HCT116 (cell line): ENCODE measurements at regions not wholly inside any gene's neighbourhood (a gene's known extent, or its start where the extent isn't known, plus 50 kb on each side); places are given as distances from the start of the nearest gene placed in this dataset.

ENCODE experiments used
- ATAC-seq: fragments of 200-7000 bp; cut with Tn5 transposase; 2 replicates; pipeline ENCODE4 v1.9.1; 2020; ENCODE audit warnings: mild to moderate bottlenecking, moderate library complexity
- BruUV-seq: library from RNA; stranded (reverse); fragments of 400-500 nt; replicated peaks from 2 replicates; lab custom pipeline; 2021; lab: Mats Ljungman, UMichigan
- CTCF ChIA-PET: fragments of 300-600 bp; sonication (Branson Sonifier 250); formaldehyde crosslinking; loops from one replicate; lab custom pipeline; 2021; ENCODE audit warnings: antibody characterized with exemption; lab: Charles Lee
- POLR2A ChIA-PET: fragments of 300-600, 350-600 bp; sonication (Branson Sonifier 250); formaldehyde crosslinking; loops from one replicate; lab custom pipeline; 2021; ENCODE audit warnings: antibody characterized with exemption; lab: Charles Lee
- RAD21 ChIA-PET, 2 experiments: fragments of 300-600 bp; sonication (Branson Sonifier 250); formaldehyde crosslinking; loops; one replicate each; lab custom pipeline; 2023; ENCODE audit warnings: low total read pairs in 2 of 2; ENCODE audit not compliant: uncharacterized antibody in 2 of 2, unreplicated experiment in 2 of 2, low non-redundant PET in 1 of 2; lab: Charles Lee
- DNase-seq: peaks from one replicate; pipeline ENCODE4 v3.0.0-alpha.2; 2010; ENCODE audit warnings: low read depth, low spot score
- H2AFZ ChIP-seq: fragments of 200-600 bp; shearing (Covaris generic), sonication (generic); 2 replicates; pipeline ENCODE4 v1.6.1; 2017; ENCODE audit warnings: low read depth, mixed run types, mixed read lengths, antibody characterized with exemption, low read length; ENCODE audit not compliant: poor library complexity, severe bottlenecking
- H3K27ac ChIP-seq: 2 replicates; pipeline ENCODE4 v1.5.1; 2012; ENCODE audit warnings: low read depth, low read length
- H3K27me3 ChIP-seq: fragments of 200-600 bp; sonication (generic); 2 replicates; pipeline ENCODE4 v1.6.1; 2016; ENCODE audit warnings: mixed run types, low read length, mixed read lengths; ENCODE audit not compliant: insufficient read depth
- H3K36me3 ChIP-seq, 2 experiments: fragments of 200-500 bp in 1 of 2; fragments of 200-600 bp in 1 of 2; sonication (Bioruptor generic) in 1 of 2; sonication (generic) in 1 of 2; 2 replicates each; pipeline versions ENCODE4 v1.5.1 to v1.6.1; 2014 to 2016; ENCODE audit warnings: low read length in 2 of 2, inconsistent platforms in 1 of 2, mixed read lengths in 1 of 2, mixed run types in 1 of 2; ENCODE audit not compliant: insufficient read depth in 2 of 2, control insufficient read depth in 1 of 2
- H3K4me1 ChIP-seq, 2 experiments: fragments of 200-600 bp in 1 of 2; sonication (generic) in 1 of 2; 2 replicates each; pipeline versions ENCODE4 v1.5.1 to v1.6.1; 2012 to 2017; ENCODE audit warnings: low read length in 2 of 2, inconsistent platforms in 1 of 2, mild to moderate bottlenecking in 1 of 2, mixed read lengths in 1 of 2, mixed run types in 1 of 2, moderate library complexity in 1 of 2; ENCODE audit not compliant: insufficient read depth in 2 of 2, control insufficient read depth in 1 of 2
- H3K4me2 ChIP-seq: fragments of 200-600 bp; sonication (generic); 2 replicates; pipeline ENCODE4 v1.6.1; 2017; ENCODE audit warnings: mixed run types, low read length, mixed read lengths
- H3K4me3 ChIP-seq, 2 experiments: fragments of 200-600 bp in 1 of 2; sonication (generic) in 1 of 2; replicated peaks in 1 of 2; 2 replicates each; pipeline ENCODE4 v1.5.1; 2011 to 2016; ENCODE audit warnings: low read length in 2 of 2, control low read depth in 1 of 2, low read depth in 1 of 2, mild to moderate bottlenecking in 1 of 2, mixed read lengths in 1 of 2, mixed run types in 1 of 2
- H3K79me2 ChIP-seq: fragments of 200-600 bp; sonication (generic); 2 replicates; pipeline ENCODE4 v1.6.1; 2017; ENCODE audit warnings: mild to moderate bottlenecking, mixed run types, low read length, moderate library complexity, mixed read lengths; ENCODE audit not compliant: insufficient read depth
- H3K9ac ChIP-seq: fragments of 200-600 bp; sonication (generic); 2 replicates; pipeline ENCODE4 v1.6.1; 2016; ENCODE audit warnings: low read length, mixed read lengths
- H3K9me2 ChIP-seq: fragments of 200-600 bp; sonication (generic), shearing (Covaris generic); 2 replicates; pipeline ENCODE4 v1.6.1; 2017; ENCODE audit warnings: mixed run types, mild to moderate bottlenecking, moderate library complexity; ENCODE audit not compliant: insufficient read depth
- H3K9me3 ChIP-seq, 2 experiments: fragments of 200-500 bp in 1 of 2; fragments of 200-600 bp in 1 of 2; sonication (Bioruptor generic) in 1 of 2; sonication (generic) in 1 of 2; 2 replicates each; pipeline ENCODE4 v1.6.1; 2014 to 2017; ENCODE audit warnings: low read length in 2 of 2, mixed read lengths in 2 of 2, inconsistent platforms in 1 of 2, low read depth in 1 of 2, mild to moderate bottlenecking in 1 of 2, mixed run types in 1 of 2, moderate library complexity in 1 of 2; ENCODE audit not compliant: control insufficient read depth in 1 of 2, insufficient read depth in 1 of 2
- H4K20me1 ChIP-seq: fragments of 200-600 bp; sonication (generic), shearing (Covaris generic); 2 replicates; pipeline ENCODE4 v1.6.1; 2017; ENCODE audit warnings: mixed run types, mild to moderate bottlenecking, moderate library complexity; ENCODE audit not compliant: insufficient read depth
- EZH2 ChIP-seq: fragments of 200-600 bp; sonication (generic); IDR thresholded peaks from 2 replicates; pipeline ENCODE4 v1.6.1; 2017; ENCODE audit warnings: antibody characterized with exemption, mixed run types
- POLR2AphosphoS5 ChIP-seq: IDR thresholded peaks from 2 replicates; pipeline ENCODE4 v1.6.1; 2011; ENCODE audit warnings: mild to moderate bottlenecking, low read depth, low read length, moderate library complexity
- SP1 ChIP-seq: IDR thresholded peaks from 2 replicates; pipeline ENCODE4 v1.6.1; 2012; ENCODE audit warnings: low read depth
- SRF ChIP-seq: IDR thresholded peaks from 2 replicates; pipeline ENCODE4 v1.6.1; 2012; ENCODE audit warnings: low read depth
- ZFX ChIP-seq: fragments of 450-650 bp; IDR thresholded peaks from 2 replicates; pipeline ENCODE4 v1.6.1; 2017
- ZNF274 ChIP-seq: fragments of 200-500 bp; sonication (Bioruptor generic); IDR thresholded peaks from 2 replicates; pipeline ENCODE4 v1.6.1; 2014; ENCODE audit warnings: mild to moderate bottlenecking, low read depth, low read length, inconsistent platforms
- intact Hi-C: fragments of 100-400 bp; cut with micrococcal nuclease; formaldehyde crosslinking; loops from 2 replicates; pipeline ENCODE4 v1.10.0; 2022
- TF ChIP-seq, protein P1 (sequence below): IDR thresholded peaks from 2 replicates; pipeline ENCODE4 v1.6.1; 2012
- TF ChIP-seq, protein P2 (sequence below), 3 experiments: fragments of 200-600 bp in 1 of 3; sonication (generic) in 1 of 3; IDR thresholded peaks in 2 of 3; conservative IDR thresholded peaks in 1 of 3; 2 replicates each; pipeline ENCODE4 v1.5.1; 2012 to 2017; ENCODE audit warnings: low read depth in 2 of 3, low read length in 2 of 3, antibody characterized with exemption in 1 of 3, borderline replicate concordance in 1 of 3, control low read depth in 1 of 3, mild to moderate bottlenecking in 1 of 3, mixed read lengths in 1 of 3, mixed run types in 1 of 3, moderate library complexity in 1 of 3; ENCODE audit not compliant: insufficient read depth in 1 of 3
- TF ChIP-seq, protein P3 (sequence below): IDR thresholded peaks from 2 replicates; pipeline ENCODE4 v1.6.1; 2012

DNA sequence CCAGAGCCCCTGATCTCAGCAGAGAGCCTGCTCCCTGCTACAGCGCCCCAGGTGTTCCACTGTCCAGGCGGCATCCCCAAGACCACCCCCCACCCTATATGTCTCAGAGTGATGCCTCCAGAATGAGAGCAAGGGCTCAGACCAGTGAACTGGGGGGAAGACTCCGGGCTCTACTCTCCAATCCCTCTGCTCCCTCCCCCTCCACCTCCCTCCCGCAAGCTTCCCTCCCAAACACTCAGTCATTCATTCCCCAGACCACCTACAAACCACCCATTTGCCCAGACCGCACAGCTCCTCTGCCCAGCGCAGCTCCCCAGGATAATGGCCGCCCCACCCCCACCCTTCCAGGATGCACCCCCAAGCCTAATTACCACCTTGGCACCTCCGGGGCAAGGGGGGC lies 59.4 kb upstream of the TAC4 start:
- Histone ChIP-seq H3K9ac (no peak overlapping the region), H3K79me2 (no peaks in the 10 kb centered on the region), H3K4me2 (no peak overlapping the region), H3K4me3 (no peak overlapping the region), H3K27ac (no peak overlapping the region), H3K36me3 (no peaks in the 10 kb centered on the region), H3K9me2 (no peaks in the 10 kb centered on the region), H3K27me3 (peaks cover 9% of the 10 kb centered on the region; the same call in 1 of the 2 replicates), H3K4me1 (peaks cover 11 to 26% of the 10 kb centered on the region in 2 experiments), H4K20me1 (no peaks in the 10 kb centered on the region), H2AFZ (no peak overlapping the region), H3K9me3 (no peaks in the 10 kb centered on the region)
- ATAC-seq (no peak), DNase-seq (no peak)
- ChIA-PET POLR2A (no interaction called here), RAD21 (no interaction called here), CTCF (no interaction called here)
- no peak for TF ChIP-seq POLR2AphosphoS5
- TF ChIP-seq, protein P1, sequence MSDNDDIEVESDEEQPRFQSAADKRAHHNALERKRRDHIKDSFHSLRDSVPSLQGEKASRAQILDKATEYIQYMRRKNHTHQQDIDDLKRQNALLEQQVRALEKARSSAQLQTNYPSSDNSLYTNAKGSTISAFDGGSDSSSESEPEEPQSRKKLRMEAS = no peak
- TF ChIP-seq, protein P2, sequence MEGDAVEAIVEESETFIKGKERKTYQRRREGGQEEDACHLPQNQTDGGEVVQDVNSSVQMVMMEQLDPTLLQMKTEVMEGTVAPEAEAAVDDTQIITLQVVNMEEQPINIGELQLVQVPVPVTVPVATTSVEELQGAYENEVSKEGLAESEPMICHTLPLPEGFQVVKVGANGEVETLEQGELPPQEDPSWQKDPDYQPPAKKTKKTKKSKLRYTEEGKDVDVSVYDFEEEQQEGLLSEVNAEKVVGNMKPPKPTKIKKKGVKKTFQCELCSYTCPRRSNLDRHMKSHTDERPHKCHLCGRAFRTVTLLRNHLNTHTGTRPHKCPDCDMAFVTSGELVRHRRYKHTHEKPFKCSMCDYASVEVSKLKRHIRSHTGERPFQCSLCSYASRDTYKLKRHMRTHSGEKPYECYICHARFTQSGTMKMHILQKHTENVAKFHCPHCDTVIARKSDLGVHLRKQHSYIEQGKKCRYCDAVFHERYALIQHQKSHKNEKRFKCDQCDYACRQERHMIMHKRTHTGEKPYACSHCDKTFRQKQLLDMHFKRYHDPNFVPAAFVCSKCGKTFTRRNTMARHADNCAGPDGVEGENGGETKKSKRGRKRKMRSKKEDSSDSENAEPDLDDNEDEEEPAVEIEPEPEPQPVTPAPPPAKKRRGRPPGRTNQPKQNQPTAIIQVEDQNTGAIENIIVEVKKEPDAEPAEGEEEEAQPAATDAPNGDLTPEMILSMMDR (IDR thresholded peaks at IDR 0.05 in 2 of 3, conservative IDR thresholded peaks at IDR 0.05 in 1 of 3; ENCODE audit: borderline replicate concordance in 1 of 3, insufficient read depth in 1 of 3, low read depth in 2 of 3, low read length in 2 of 3) = no peak
- TF ChIP-seq SP1 = no peak
- no peak for TF ChIP-seq SRF
- TF ChIP-seq, protein P3, sequence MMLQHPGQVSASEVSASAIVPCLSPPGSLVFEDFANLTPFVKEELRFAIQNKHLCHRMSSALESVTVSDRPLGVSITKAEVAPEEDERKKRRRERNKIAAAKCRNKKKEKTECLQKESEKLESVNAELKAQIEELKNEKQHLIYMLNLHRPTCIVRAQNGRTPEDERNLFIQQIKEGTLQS = no peak
- no peak for TF ChIP-seq ZNF274
- TF ChIP-seq EZH2 = no peak
- TF ChIP-seq ZFX = no peak
- intact Hi-C loops = no loop called here
- no TSS peak for BruUV-seq
